Activated T-cell treated with anti-CD3 and anti-CD28 coated beads, Interleukin-2, amount 50 U/mL, for 48 hours (primary cell): ENCODE measurements at regions not wholly inside any gene's neighbourhood (a gene's known extent, or its start where the extent isn't known, plus 50 kb on each side); places are given as distances from the start of the nearest gene placed in this dataset.
"Not testable (repeated sequence)": the region's sequence is repeated elsewhere in the genome, so short reads cannot be mapped to it uniquely, and the experiment has no call there.

ENCODE experiments used
- DNase-seq, 2 experiments: peaks; one replicate each; pipeline ENCODE4 v3.0.0-alpha.2; 2020

- DNase-seq = not testable (repeated sequence)
Measured at GRCh38 chr11:134719940-134720690, 308.1 kb upstream of the B3GAT1 start.

- DNase-seq = no peak
Measured at GRCh38 chr11:134719397-134719796, 307.4 kb upstream of the B3GAT1 start.

- no peak for DNase-seq
Measured at GRCh38 chr11:134716582-134716981, 304.5 kb upstream of the B3GAT1 start.

- DNase-seq = no peak
Measured at GRCh38 chr11:134714021-134714656, 302.1 kb upstream of the B3GAT1 start.

- no peak for DNase-seq
Measured at GRCh38 chr11:134712228-134713145, 300.4 kb upstream of the B3GAT1 start.

GRCh38 chr11:134711588-134711987 lies 299.5 kb upstream of the B3GAT1 start:
- DNase-seq = no peak

GRCh38 chr11:134710861-134711407 lies 298.9 kb upstream of the B3GAT1 start:
- no peak for DNase-seq

GRCh38 chr11:134705858-134706257 lies 293.8 kb upstream of the B3GAT1 start:
- DNase-seq = no peak

GRCh38 chr11:134702827-134703226 lies 290.8 kb upstream of the B3GAT1 start:
- no peak for DNase-seq

- DNase-seq = no peak
Measured at GRCh38 chr11:134701564-134702165, 289.6 kb upstream of the B3GAT1 start.

GRCh38 chr11:134700101-134700640 lies 288.1 kb upstream of the B3GAT1 start:
- no peak for DNase-seq

- DNase-seq = no peak
Measured at GRCh38 chr11:134696455-134696854, 284.4 kb upstream of the B3GAT1 start.

- no peak for DNase-seq
Measured at GRCh38 chr11:134691985-134692384, 279.9 kb upstream of the B3GAT1 start.

GRCh38 chr11:134691295-134691873 lies 279.3 kb upstream of the B3GAT1 start:
- DNase-seq = no peak

- no peak for DNase-seq
Measured at GRCh38 chr11:134689886-134690285, 277.8 kb upstream of the B3GAT1 start.

GRCh38 chr11:134687548-134687947 lies 275.5 kb upstream of the B3GAT1 start:
- no peak for DNase-seq

- DNase-seq = no peak
Measured at GRCh38 chr11:134686460-134687061, 274.5 kb upstream of the B3GAT1 start.

GRCh38 chr11:134685793-134686380 lies 273.8 kb upstream of the B3GAT1 start:
- no peak for DNase-seq

- no peak for DNase-seq
Measured at GRCh38 chr11:134684576-134684975, 272.5 kb upstream of the B3GAT1 start.

- DNase-seq = no peak
Measured at GRCh38 chr11:134683860-134684259, 271.8 kb upstream of the B3GAT1 start.

- no peak for DNase-seq
Measured at GRCh38 chr11:134682577-134682976, 270.5 kb upstream of the B3GAT1 start.
